ENCODE measurements at regions not wholly inside any gene's neighbourhood (a gene's known extent, or its start where the extent isn't known, plus 50 kb on each side); places are given as distances from the start of the nearest gene placed in this dataset.

DNA sequence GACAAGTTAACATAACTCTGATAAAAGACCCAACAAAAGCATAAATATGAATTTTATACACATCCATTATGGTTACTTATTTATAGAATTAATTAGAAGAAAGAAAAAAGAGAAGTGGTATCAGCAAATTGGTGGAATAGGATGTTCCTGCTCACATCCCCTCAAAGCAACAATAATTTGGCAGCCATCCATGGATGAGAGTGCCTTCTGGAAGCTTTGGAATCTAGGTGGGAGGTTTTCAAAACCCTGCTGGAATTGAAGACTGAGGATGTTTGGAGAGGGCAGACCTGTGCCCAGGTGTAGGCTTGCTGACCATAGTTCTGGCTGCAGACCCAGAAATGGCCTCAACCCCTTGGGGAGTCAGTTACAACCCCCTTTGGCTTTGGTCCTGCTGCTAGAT lies 91.2 kb downstream of the EDEM1 start:
- TF ChIP-seq, protein P1, sequence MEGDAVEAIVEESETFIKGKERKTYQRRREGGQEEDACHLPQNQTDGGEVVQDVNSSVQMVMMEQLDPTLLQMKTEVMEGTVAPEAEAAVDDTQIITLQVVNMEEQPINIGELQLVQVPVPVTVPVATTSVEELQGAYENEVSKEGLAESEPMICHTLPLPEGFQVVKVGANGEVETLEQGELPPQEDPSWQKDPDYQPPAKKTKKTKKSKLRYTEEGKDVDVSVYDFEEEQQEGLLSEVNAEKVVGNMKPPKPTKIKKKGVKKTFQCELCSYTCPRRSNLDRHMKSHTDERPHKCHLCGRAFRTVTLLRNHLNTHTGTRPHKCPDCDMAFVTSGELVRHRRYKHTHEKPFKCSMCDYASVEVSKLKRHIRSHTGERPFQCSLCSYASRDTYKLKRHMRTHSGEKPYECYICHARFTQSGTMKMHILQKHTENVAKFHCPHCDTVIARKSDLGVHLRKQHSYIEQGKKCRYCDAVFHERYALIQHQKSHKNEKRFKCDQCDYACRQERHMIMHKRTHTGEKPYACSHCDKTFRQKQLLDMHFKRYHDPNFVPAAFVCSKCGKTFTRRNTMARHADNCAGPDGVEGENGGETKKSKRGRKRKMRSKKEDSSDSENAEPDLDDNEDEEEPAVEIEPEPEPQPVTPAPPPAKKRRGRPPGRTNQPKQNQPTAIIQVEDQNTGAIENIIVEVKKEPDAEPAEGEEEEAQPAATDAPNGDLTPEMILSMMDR (IDR thresholded peaks at IDR 0.05 in 8 of 11, conservative IDR thresholded peaks at IDR 0.05 in 3 of 11): no peak
- TF ChIP-seq POLR2A (IDR thresholded peaks at IDR 0.05) (no peak), POLR2AphosphoS5 (IDR thresholded peaks at IDR 0.05) (no peak)

All from spleen (tissue), 7 donors.